Stomach (tissue), 8 donors: ENCODE measurements at regions not wholly inside any gene's neighbourhood (a gene's known extent, or its start where the extent isn't known, plus 50 kb on each side); places are given as distances from the start of the nearest gene placed in this dataset.
"Not testable (repeated sequence)": the region's sequence is repeated elsewhere in the genome, so short reads cannot be mapped to it uniquely, and the experiment has no call there.

Source experiments
- DNase-seq, 2 donors: peaks; one replicate each; pipeline versions ENCODE4 v3.0.0 to v3.0.0-alpha.2; 2013 to 2019
- H3K27ac ChIP-seq, 5 donors: fragments of 200-600 bp in 4 of 5; sonication (generic) in 4 of 5; one replicate each; pipeline ENCODE4 v1.5.1; 2013 to 2019; ENCODE audit warnings: mild to moderate bottlenecking in 1 of 5, moderate library complexity in 1 of 5
- H3K27me3 ChIP-seq, 3 donors: fragments of 200-600 bp; sonication (generic); one replicate each; pipeline ENCODE4 v1.5.1; 2017 to 2019; ENCODE audit warnings: mixed run types in 1 of 3
- H3K36me3 ChIP-seq, 4 donors: fragments of 200-600 bp; sonication (generic); 1 replicate in 3 of 4; 2 replicates in 1 of 4; pipeline ENCODE4 v1.5.1; 2016 to 2019
- H3K4me1 ChIP-seq, 4 donors: fragments of 200-600 bp; sonication (generic); one replicate each; pipeline ENCODE4 v1.5.1; 2016 to 2019
- H3K4me3 ChIP-seq, 4 donors: fragments of 200-600 bp; sonication (generic) in 3 of 4; one replicate each; pipeline ENCODE4 v1.5.1; 2016 to 2019; ENCODE audit warnings: mild to moderate bottlenecking in 1 of 4
- H3K9me3 ChIP-seq, 4 donors: fragments of 200-600 bp; sonication (generic); one replicate each; pipeline ENCODE4 v1.5.1; 2016 to 2019
- EP300 ChIP-seq: sonication (generic); formaldehyde crosslinking; IDR thresholded peaks from one replicate; pipeline ENCODE4 v1.6.1; 2017; ENCODE audit warnings: antibody characterized with exemption
- POLR2A ChIP-seq, 4 donors: fragments of 450-650 bp; IDR thresholded peaks; one replicate each; pipeline ENCODE4 v1.6.1; 2016; ENCODE audit warnings: antibody characterized with exemption in 4 of 4, control low read depth in 2 of 4, mild to moderate bottlenecking in 1 of 4, moderate library complexity in 1 of 4
- POLR2AphosphoS5 ChIP-seq, 3 donors: sonication (generic); formaldehyde crosslinking; IDR thresholded peaks; one replicate each; pipeline ENCODE4 v1.6.1; 2016; ENCODE audit warnings: antibody characterized with exemption in 3 of 3
- WGBS, 5 donors: extraction: QIAGEN DNeasy Blood & Tissue Kit in 3 of 5; methylation state at CpG; one replicate each; pipeline versions ENCODE4 v1.1.5 to v1.1.7; 2013 to 2018; 5-methylcytosine and 5-hydroxymethylcytosine counted together
- intact Hi-C: fragments of 100-400 bp; cut with DNase I; formaldehyde crosslinking; loops from one replicate; pipeline ENCODE4 v1.15.1; 2023; ENCODE audit warnings: low total_unique reads
- TF ChIP-seq, protein P1 (sequence below), 7 experiments: fragments of 450-650 bp in 4 of 7; fragments of 200-600 bp in 3 of 7; sonication (generic) in 3 of 7; IDR thresholded peaks; one replicate each; pipeline ENCODE4 v1.5.1; 2016 to 2019; ENCODE audit warnings: antibody characterized with exemption in 7 of 7, control low read depth in 2 of 7, mild to moderate bottlenecking in 1 of 7
- donor health status: healthy with polysubstance abuse.
- donor health status: Bipolar disorder and iron deficiency.
- donor health status: healthy.

DNA sequence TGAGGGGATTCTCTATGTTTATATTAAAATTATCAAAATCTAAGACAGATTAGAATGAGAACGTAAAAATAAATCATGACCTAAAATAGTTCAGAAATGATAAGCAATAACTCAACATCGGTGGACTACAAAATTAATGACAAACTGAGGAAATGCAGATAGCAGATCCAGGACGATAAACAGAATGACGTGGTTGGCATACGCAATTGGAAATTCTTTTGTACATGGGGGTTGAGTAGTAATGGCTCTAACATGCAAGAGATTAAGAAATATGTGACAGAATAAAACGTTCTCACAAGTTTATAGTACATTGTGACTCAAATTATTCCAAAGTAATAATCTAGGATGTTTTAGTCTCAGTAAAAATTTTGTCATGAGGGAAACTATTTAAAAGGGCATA, 575.2 kb upstream of the BRINP3 start:
- intact Hi-C loops: no loop called here
- H3K36me3 ChIP-seq: no peaks in the 10 kb centered on the region
- DNase-seq: no peak
- H3K4me1 ChIP-seq: no peaks in the 10 kb centered on the region
- no peaks in the 10 kb centered on the region for H3K27me3 ChIP-seq
- H3K27ac ChIP-seq: no peak overlapping the region
- H3K9me3 ChIP-seq: no peaks in the 10 kb centered on the region
- 80 to 83% (median 81%) methylated on average over 6 of the region's 6 CpGs for WGBS, 5 donors
- no peak for TF ChIP-seq POLR2A (IDR thresholded peaks at IDR 0.05)
- TF ChIP-seq POLR2AphosphoS5 (IDR thresholded peaks at IDR 0.05): no peak
- TF ChIP-seq, protein P1, sequence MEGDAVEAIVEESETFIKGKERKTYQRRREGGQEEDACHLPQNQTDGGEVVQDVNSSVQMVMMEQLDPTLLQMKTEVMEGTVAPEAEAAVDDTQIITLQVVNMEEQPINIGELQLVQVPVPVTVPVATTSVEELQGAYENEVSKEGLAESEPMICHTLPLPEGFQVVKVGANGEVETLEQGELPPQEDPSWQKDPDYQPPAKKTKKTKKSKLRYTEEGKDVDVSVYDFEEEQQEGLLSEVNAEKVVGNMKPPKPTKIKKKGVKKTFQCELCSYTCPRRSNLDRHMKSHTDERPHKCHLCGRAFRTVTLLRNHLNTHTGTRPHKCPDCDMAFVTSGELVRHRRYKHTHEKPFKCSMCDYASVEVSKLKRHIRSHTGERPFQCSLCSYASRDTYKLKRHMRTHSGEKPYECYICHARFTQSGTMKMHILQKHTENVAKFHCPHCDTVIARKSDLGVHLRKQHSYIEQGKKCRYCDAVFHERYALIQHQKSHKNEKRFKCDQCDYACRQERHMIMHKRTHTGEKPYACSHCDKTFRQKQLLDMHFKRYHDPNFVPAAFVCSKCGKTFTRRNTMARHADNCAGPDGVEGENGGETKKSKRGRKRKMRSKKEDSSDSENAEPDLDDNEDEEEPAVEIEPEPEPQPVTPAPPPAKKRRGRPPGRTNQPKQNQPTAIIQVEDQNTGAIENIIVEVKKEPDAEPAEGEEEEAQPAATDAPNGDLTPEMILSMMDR (IDR thresholded peaks at IDR 0.05): no peak
- TF ChIP-seq EP300: no peak
- H3K4me3 ChIP-seq: no peak overlapping the region

DNA sequence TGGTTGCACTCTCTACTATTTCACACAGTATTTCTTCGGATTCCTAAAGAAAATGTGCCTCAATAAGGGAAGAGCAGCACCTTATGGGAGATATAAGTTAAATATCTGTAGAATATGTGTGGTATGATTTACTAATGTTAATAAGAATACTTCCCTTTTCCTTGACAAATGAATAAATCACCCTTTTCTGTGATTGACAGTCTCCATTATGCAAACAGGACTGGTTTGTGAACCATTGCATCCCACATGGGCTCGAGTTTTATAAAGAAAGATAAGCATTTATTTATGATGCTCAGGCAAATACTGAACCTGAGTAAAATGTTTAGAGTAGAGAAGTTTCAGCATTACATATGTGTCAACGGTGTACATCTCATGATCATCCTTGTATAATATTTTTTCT, 587.7 kb upstream of the BRINP3 start:
- intact Hi-C loops: no loop called here
- H3K4me3 ChIP-seq: no peak overlapping the region
- WGBS, 5 donors: 24 to 51% (median 33%) methylated on average over 3 of the region's 3 CpGs

DNA sequence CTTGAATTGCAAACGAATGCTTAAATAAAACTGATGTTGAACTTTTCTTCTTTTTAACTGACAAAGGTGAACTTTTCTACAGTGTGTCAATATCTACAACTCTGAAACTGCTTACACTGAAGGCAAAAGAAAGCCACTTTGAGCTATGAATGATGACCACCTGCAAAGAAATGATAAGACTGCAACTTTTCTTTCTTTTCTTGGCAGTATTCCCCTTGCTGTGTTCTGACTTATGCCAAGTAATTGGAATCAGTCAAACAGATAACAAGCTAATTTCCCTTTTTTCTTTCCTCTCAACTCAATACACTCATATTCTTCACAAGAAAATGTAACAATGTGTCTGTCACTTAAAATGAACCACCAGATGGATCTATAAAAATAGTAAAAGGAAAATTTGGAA, 588.1 kb upstream of the BRINP3 start:
- intact Hi-C loops: no loop called here
- Histone ChIP-seq H3K4me1 (no peaks in the 10 kb centered on the region), H3K4me3 (no peak overlapping the region), H3K9me3 (peaks cover 0 to 13% (median 4%) of the 10 kb centered on the region in 4 donors), H3K27me3 (no peaks in the 10 kb centered on the region), H3K27ac (no peak overlapping the region), H3K36me3 (no peaks in the 10 kb centered on the region)
- WGBS, 5 donors: 10 to 31% (median 22%) methylated on average over 1 of the region's 1 CpG
- no peak for DNase-seq
- TF ChIP-seq EP300 (no peak), POLR2A (IDR thresholded peaks at IDR 0.05) (no peak), POLR2AphosphoS5 (IDR thresholded peaks at IDR 0.05) (no peak)
- TF ChIP-seq, protein P1 (IDR thresholded peaks at IDR 0.05): no peak

More for the DNA sequence above, 587.7 kb upstream of the BRINP3 start:
- Histone ChIP-seq H3K9me3 (peaks cover 0 to 10% (median 4%) of the 10 kb centered on the region in 4 donors), H3K27me3 (no peaks in the 10 kb centered on the region), H3K36me3 (no peaks in the 10 kb centered on the region), H3K27ac (no peak overlapping the region), H3K4me1 (no peaks in the 10 kb centered on the region)
- DNase-seq: no peak
- TF ChIP-seq POLR2A (IDR thresholded peaks at IDR 0.05): no peak

DNA sequence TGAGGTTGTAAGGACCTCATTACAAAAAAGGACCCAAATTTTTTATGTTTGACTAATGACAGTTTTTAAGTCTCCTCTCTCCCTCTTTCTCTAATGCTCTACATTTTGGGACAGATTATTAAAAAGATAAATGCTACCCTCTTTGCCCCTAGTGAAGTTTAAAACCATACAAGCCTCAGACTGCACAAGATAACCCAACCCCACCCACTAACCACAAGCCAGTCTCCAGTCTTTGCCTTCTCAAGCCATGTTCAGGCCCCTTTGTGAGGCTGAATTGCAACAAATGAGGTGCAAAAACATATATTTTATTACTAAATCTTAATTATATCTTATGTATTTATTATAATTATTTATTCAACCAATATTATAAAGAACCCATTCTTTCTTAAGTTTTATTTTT, 597.2 kb upstream of the BRINP3 start:
- H3K4me1 ChIP-seq: no peaks in the 10 kb centered on the region
- H3K27me3 ChIP-seq: no peaks in the 10 kb centered on the region
- H3K9me3 ChIP-seq: peaks cover 0 to 10% (median 0%) of the 10 kb centered on the region in 4 donors
- no peak for TF ChIP-seq EP300
- no peak for TF ChIP-seq POLR2A (IDR thresholded peaks at IDR 0.05)
- TF ChIP-seq, protein P1 (IDR thresholded peaks at IDR 0.05): no peak
- TF ChIP-seq POLR2AphosphoS5 (IDR thresholded peaks at IDR 0.05): no peak
- DNase-seq: no peak
- intact Hi-C loops: no loop called here
- H3K4me3 ChIP-seq: no peak overlapping the region
- H3K36me3 ChIP-seq: no peaks in the 10 kb centered on the region
- H3K27ac ChIP-seq: no peak overlapping the region

DNA sequence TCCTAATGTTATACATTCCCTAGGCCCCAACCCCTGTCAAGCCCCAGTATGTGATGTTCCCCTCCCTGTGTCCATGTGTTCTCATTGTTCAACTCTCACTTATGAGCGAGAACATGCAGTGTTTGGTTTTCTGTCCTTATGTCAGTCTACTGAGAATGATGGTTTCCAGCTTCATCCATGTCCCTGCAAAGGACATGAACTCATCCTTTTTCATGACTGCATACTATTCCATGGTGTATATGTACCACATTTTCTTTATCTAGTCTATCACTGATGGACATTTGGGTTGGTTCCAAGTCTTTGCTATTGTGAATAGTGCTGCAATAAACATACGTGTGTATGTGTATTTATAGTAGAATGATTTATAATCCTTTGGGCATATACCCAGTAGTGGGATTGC, 605.4 kb upstream of the BRINP3 start:
- H3K27me3 ChIP-seq, intact Hi-C loops, H3K27ac ChIP-seq, H3K36me3 ChIP-seq, DNase-seq, H3K4me1 ChIP-seq, H3K4me3 ChIP-seq: not testable (repeated sequence)
- H3K9me3 ChIP-seq: peaks cover 0 to 10% (median 0%) of the 10 kb centered on the region in 4 donors
- WGBS, 5 donors: 88 to 94% (median 92%) methylated on average over 2 of the region's 2 CpGs
